Colonic mucosa (tissue), 4 donors: ENCODE measurements at regions not wholly inside any gene's neighbourhood (a gene's known extent, or its start where the extent isn't known, plus 50 kb on each side); places are given as distances from the start of the nearest gene placed in this dataset.

Experiments
- DNase-seq: peaks from one replicate; pipeline ENCODE4 v3.0.0-alpha.2; 2020
- H3K27ac ChIP-seq: fragments of 200-600 bp; one replicate; pipeline ENCODE4 v1.8.0; 2021
- H3K27me3 ChIP-seq: fragments of 200-600 bp; one replicate; pipeline ENCODE4 v1.8.0; 2021
- H3K36me3 ChIP-seq: fragments of 200-600 bp; one replicate; pipeline ENCODE4 v1.8.0; 2021
- H3K4me1 ChIP-seq: fragments of 200-600 bp; one replicate; pipeline ENCODE4 v1.8.0; 2021; ENCODE audit warnings: mild to moderate bottlenecking
- H3K4me3 ChIP-seq: fragments of 200-600 bp; one replicate; pipeline ENCODE4 v1.8.0; 2021
- H3K9ac ChIP-seq, 2 donors: one replicate each; pipeline ENCODE4 v1.7.0; 2013; ENCODE audit warnings: control low read depth in 2 of 2, low read depth in 2 of 2, low read length in 2 of 2
- H3K9me3 ChIP-seq: fragments of 200-600 bp; one replicate; pipeline ENCODE4 v1.8.0; 2021
- intact Hi-C: fragments of 100-400 bp; cut with DNase I; formaldehyde crosslinking; loops from one replicate; pipeline ENCODE4 v1.14.1; 2022
- TF ChIP-seq, protein P1 (sequence below): fragments of 200-600 bp; IDR thresholded peaks from one replicate; pipeline ENCODE4 v1.8.0; 2022; ENCODE audit warnings: antibody characterized with exemption, mild to moderate bottlenecking
- donor health status: healthy.
- donor health status: DM: no; HTN: no; CAD: no.
- donor health status: DM: no; HTN: no; CAD: no.

DNA sequence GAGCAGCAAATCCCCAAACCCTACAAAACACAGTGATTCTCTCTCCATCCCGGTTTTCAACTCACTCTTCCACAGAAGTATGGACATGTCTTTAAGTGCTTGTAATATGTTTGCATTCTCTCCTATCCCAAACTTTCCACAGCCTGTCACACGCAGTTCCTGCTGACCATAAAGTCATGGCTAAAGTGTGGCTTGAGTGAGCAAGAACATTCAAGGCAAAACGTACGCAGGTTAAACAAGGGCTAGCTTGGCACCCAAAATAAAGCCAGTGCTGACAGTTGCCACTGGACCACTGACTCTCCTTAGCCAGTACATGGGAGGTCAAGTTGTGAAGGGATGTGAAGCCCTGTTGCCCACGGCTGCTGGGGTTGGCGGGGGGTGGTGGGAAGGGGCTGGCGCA is 211.1 kb upstream of the IRX1 start:
- Histone ChIP-seq H3K27me3 (no peaks in the 10 kb centered on the region), H3K9ac (no peak overlapping the region), H3K4me3 (no peak overlapping the region), H3K9me3 (no peaks in the 10 kb centered on the region), H3K27ac (no peak overlapping the region), H3K36me3 (no peaks in the 10 kb centered on the region), H3K4me1 (no peaks in the 10 kb centered on the region)
- no peak for DNase-seq
- intact Hi-C loops: no loop called here
- TF ChIP-seq, protein P1, sequence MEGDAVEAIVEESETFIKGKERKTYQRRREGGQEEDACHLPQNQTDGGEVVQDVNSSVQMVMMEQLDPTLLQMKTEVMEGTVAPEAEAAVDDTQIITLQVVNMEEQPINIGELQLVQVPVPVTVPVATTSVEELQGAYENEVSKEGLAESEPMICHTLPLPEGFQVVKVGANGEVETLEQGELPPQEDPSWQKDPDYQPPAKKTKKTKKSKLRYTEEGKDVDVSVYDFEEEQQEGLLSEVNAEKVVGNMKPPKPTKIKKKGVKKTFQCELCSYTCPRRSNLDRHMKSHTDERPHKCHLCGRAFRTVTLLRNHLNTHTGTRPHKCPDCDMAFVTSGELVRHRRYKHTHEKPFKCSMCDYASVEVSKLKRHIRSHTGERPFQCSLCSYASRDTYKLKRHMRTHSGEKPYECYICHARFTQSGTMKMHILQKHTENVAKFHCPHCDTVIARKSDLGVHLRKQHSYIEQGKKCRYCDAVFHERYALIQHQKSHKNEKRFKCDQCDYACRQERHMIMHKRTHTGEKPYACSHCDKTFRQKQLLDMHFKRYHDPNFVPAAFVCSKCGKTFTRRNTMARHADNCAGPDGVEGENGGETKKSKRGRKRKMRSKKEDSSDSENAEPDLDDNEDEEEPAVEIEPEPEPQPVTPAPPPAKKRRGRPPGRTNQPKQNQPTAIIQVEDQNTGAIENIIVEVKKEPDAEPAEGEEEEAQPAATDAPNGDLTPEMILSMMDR: no peak

DNA sequence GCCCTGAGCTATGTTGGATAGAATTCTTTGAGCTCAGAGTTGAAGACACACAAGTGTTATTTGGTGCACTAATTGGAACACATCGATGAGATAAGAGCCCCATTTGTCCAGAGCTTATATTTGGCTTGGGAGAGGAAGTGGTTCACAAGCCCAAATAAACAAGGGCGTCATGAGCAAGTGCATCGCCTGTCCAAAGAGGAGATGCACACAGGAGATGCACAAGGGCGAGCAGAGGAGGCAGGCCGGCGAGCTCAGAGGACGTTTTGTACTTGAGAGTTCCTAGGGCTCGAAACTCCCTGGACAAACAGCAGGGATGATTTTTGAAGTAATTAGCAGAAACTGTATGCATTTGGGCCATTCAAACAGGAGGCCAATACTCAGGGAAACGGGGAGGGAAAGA is 212.8 kb upstream of the IRX1 start:
- no peak overlapping the region for H3K9ac ChIP-seq
- H3K4me3 ChIP-seq: no peak overlapping the region
- DNase-seq: no peak

DNA sequence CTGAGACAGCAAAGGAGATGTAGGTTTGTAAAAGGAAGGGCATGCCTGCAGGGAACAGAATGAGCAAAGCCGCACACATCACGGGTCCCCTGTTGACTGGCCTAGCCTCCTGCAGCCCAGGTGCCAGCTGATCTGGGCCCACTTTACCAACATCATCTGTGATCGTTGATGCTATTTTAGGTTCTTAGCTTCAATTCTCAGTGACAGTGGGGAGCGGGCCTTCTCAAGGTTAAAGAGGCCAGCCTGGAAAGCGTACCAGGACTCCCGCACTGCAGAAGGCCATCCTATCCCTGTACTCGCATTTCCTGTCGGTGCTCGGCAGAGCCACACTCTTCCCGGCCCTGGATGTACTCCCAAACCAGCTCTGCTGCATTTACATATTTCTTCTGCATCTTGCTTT is 213.5 kb upstream of the IRX1 start:
- Histone ChIP-seq H3K27ac (no peak overlapping the region), H3K4me3 (no peak overlapping the region), H3K9ac (no peak overlapping the region), H3K9me3 (no peaks in the 10 kb centered on the region), H3K4me1 (no peaks in the 10 kb centered on the region), H3K36me3 (no peaks in the 10 kb centered on the region), H3K27me3 (no peaks in the 10 kb centered on the region)
- TF ChIP-seq, protein P1: no peak
- DNase-seq: no peak
- intact Hi-C loops: no loop called here

More for the DNA sequence above, 212.8 kb upstream of the IRX1 start:
- no peaks in the 10 kb centered on the region for H3K4me1 ChIP-seq
- no peak overlapping the region for H3K27ac ChIP-seq
- no peaks in the 10 kb centered on the region for H3K9me3 ChIP-seq
- intact Hi-C loops: no loop called here
- H3K36me3 ChIP-seq: no peaks in the 10 kb centered on the region
- TF ChIP-seq, protein P1: no peak
- no peaks in the 10 kb centered on the region for H3K27me3 ChIP-seq

DNA sequence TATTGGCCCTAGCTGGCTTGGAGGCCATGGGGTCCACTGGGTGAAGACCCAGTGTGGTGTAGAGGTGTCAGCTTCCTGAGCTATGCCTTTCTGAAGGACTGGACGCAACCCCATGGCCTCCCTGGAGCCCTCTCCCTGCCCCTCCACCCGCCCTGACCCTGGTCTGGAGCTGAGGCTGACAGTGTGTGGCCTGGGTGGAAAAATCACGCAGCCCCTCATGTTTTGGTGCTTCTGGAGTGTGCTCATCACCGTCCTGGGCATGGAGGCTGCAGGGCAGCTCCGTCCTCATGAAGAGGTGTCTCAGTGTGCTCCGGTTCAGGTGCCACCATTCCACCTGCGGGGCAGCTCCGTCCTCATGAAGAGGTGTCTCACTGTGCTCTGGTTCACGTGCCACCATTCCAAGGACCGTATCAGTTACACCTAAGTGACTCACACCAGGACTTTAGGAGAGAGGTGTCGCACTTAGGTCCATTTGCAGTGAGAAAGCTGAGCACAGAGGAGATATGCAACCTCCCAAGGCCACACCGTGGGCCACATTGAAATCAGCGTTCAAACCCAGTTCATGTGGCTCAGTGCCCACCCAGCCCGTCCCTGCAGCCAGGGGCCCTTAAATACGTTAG is 214.3 kb upstream of the IRX1 start:
- Histone ChIP-seq H3K4me1 (no peaks in the 10 kb centered on the region), H3K27me3 (no peaks in the 10 kb centered on the region), H3K9me3 (no peaks in the 10 kb centered on the region), H3K36me3 (no peaks in the 10 kb centered on the region), H3K9ac (no peak overlapping the region), H3K27ac (no peak overlapping the region), H3K4me3 (no peak overlapping the region)
- TF ChIP-seq, protein P1: no peak
- no peak for DNase-seq
- intact Hi-C loops: no loop called here

DNA sequence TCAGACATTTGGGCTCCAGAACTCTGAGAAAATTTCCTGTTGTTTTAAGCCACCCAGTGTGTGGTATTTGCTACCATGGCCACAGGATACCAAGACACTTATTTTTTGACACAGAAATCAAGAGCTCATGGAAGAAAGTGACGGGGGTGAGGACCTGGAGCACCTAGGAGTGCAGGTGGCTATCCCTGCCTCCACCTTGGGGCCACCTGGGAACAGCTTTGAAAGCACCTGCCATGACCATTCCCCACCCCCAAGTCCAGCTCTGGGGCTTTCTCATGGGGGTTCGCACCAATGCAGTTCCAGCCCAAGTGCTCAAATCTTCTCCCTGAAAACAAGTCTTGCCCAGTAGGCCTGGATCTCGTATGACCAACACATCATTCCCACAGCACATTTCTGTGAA is 214.9 kb upstream of the IRX1 start:
- Histone ChIP-seq H3K27ac (no peak overlapping the region), H3K9me3 (no peaks in the 10 kb centered on the region), H3K9ac (no peak overlapping the region), H3K4me3 (no peak overlapping the region), H3K27me3 (no peaks in the 10 kb centered on the region), H3K36me3 (no peaks in the 10 kb centered on the region), H3K4me1 (no peaks in the 10 kb centered on the region)
- intact Hi-C loops: no loop called here
- DNase-seq: no peak
- TF ChIP-seq, protein P1: no peak
